Adrenal gland (tissue), 9 donors: ENCODE measurements at regions not wholly inside any gene's neighbourhood (a gene's known extent, or its start where the extent isn't known, plus 50 kb on each side); places are given as distances from the start of the nearest gene placed in this dataset.
"Not testable (repeated sequence)": the region's sequence is repeated elsewhere in the genome, so short reads cannot be mapped to it uniquely, and the experiment has no call there.

Source experiments
- DNase-seq, 7 donors: peaks; one replicate each; pipeline ENCODE4 v3.0.0-alpha.2; 2019 to 2020
- H3K27ac ChIP-seq, 5 donors: fragments of 200-600 bp; sonication (generic) in 4 of 5; 1 replicate in 3 of 5; 2 replicates in 2 of 5; pipeline versions ENCODE4 v1.5.1 to v1.8.0; 2016 to 2020; ENCODE audit warnings: mild to moderate bottlenecking in 1 of 5
- H3K27me3 ChIP-seq: fragments of 200-600 bp; 2 replicates; pipeline ENCODE4 v1.8.0; 2021
- H3K36me3 ChIP-seq, 2 donors: fragments of 200-600 bp; replicated peaks in 1 of 2; 1 replicate in 1 of 2; 2 replicates in 1 of 2; pipeline versions ENCODE4 v1.5.1 to v1.8.0; 2018 to 2022
- H3K4me1 ChIP-seq, 2 donors: fragments of 200-600 bp; replicated peaks in 1 of 2; 1 replicate in 1 of 2; 2 replicates in 1 of 2; pipeline versions ENCODE4 v1.5.1 to v1.8.0; 2018 to 2021
- H3K4me3 ChIP-seq, 4 donors: fragments of 200-600 bp; sonication (generic) in 3 of 4; one replicate each; pipeline ENCODE4 v1.5.1; 2016 to 2018
- H3K9me3 ChIP-seq, 3 donors: fragments of 200-600 bp; sonication (generic) in 1 of 3; replicated peaks in 1 of 3; 1 replicate in 2 of 3; 2 replicates in 1 of 3; pipeline versions ENCODE4 v1.5.1 to v1.8.0; 2016 to 2021
- CTCF ChIP-seq, 6 experiments: fragments of 450-650 bp in 4 of 6; fragments of 200-600 bp in 2 of 6; sonication (generic) in 1 of 6; IDR thresholded peaks; 1 replicate in 5 of 6; 2 replicates in 1 of 6; pipeline versions ENCODE4 v1.5.1 to v1.8.0; 2016 to 2021; ENCODE audit warnings: antibody characterized with exemption in 6 of 6, mild to moderate bottlenecking in 2 of 6, moderate library complexity in 1 of 6
- POLR2A ChIP-seq, 2 donors: fragments of 450-650 bp; IDR thresholded peaks; one replicate each; pipeline ENCODE4 v1.6.1; 2017; ENCODE audit warnings: antibody characterized with exemption in 2 of 2, mild to moderate bottlenecking in 2 of 2, moderate library complexity in 1 of 2
- WGBS, 4 donors: extraction: QIAGEN DNeasy Blood & Tissue Kit in 2 of 4; methylation state at CpG; one replicate each; pipeline versions ENCODE4 v1.1.5 to v1.1.7; 2013 to 2017; 5-methylcytosine and 5-hydroxymethylcytosine counted together
- intact Hi-C, 2 donors: fragments of 100-400 bp; cut with DNase I; formaldehyde crosslinking; loops; one replicate each; pipeline versions ENCODE4 v1.14.1 to v1.15.0; 2022 to 2023
- donor health status: healthy with polysubstance abuse.
- donor health status: Bipolar disorder and iron deficiency.
- donor health status: DM: yes; HTN: yes; CAD: no.
- donor health status: DM: no; HTN: no; CAD: no.
- donor health status: DM: no; HTN: no; CAD: no.

- no peaks in the 10 kb centered on the region for H3K9me3 ChIP-seq
- intact Hi-C loops: no loop called here
- H3K27ac ChIP-seq: no peak overlapping the region
- H3K4me3 ChIP-seq: no peak overlapping the region
- 54 to 70% (median 63%) methylated on average over 3 of the region's 3 CpGs for WGBS, 4 donors
- no peaks in the 10 kb centered on the region for H3K4me1 ChIP-seq
- no peak for DNase-seq
- H3K36me3 ChIP-seq: no peaks in the 10 kb centered on the region
- H3K27me3 ChIP-seq: no peaks in the 10 kb centered on the region
- TF ChIP-seq POLR2A (IDR thresholded peaks at IDR 0.05) (no peak), CTCF (IDR thresholded peaks at IDR 0.05) (no peak)
Observed at GRCh38 chr3:150128126-150128525, 157.4 kb upstream of the PFN2 start.

- intact Hi-C loops: no loop called here
- no peak overlapping the region for H3K4me3 ChIP-seq
- H3K36me3 ChIP-seq: no peaks in the 10 kb centered on the region
- no peak overlapping the region for H3K27ac ChIP-seq
- no peak for TF ChIP-seq POLR2A (IDR thresholded peaks at IDR 0.05)
- no peak for TF ChIP-seq CTCF (IDR thresholded peaks at IDR 0.05)
- no peaks in the 10 kb centered on the region for H3K9me3 ChIP-seq
- no peaks in the 10 kb centered on the region for H3K4me1 ChIP-seq
- H3K27me3 ChIP-seq: no peaks in the 10 kb centered on the region
- DNase-seq: no peak
- 72 to 84% (median 77%) methylated on average over 7 of the region's 7 CpGs for WGBS, 4 donors
Observed at GRCh38 chr3:150127011-150127490, 156.4 kb upstream of the PFN2 start.

- no peaks in the 10 kb centered on the region for H3K9me3 ChIP-seq
- H3K27ac ChIP-seq: no peak overlapping the region
- H3K27me3 ChIP-seq: no peaks in the 10 kb centered on the region
- intact Hi-C loops: no loop called here
- TF ChIP-seq POLR2A (IDR thresholded peaks at IDR 0.05): no peak
- TF ChIP-seq CTCF (IDR thresholded peaks at IDR 0.05): no peak
- H3K4me3 ChIP-seq: no peak overlapping the region
- WGBS, 4 donors: 83 to 92% (median 88%) methylated on average over 2 of the region's 2 CpGs
- no peaks in the 10 kb centered on the region for H3K4me1 ChIP-seq
- no peaks in the 10 kb centered on the region for H3K36me3 ChIP-seq
- DNase-seq: no peak
Observed at GRCh38 chr3:150124142-150124541, 153.4 kb upstream of the PFN2 start.

GRCh38 chr3:150123249-150123648 lies 152.6 kb upstream of the PFN2 start:
- intact Hi-C loops, H3K27ac ChIP-seq, H3K9me3 ChIP-seq, H3K4me1 ChIP-seq, DNase-seq, H3K36me3 ChIP-seq, H3K27me3 ChIP-seq, H3K4me3 ChIP-seq: not testable (repeated sequence)
- WGBS, 4 donors: 65 to 76% (median 72%) methylated on average over 2 of the region's 2 CpGs

- H3K4me3 ChIP-seq: no peak overlapping the region
- intact Hi-C loops: no loop called here
- no peaks in the 10 kb centered on the region for H3K27me3 ChIP-seq
- no peaks in the 10 kb centered on the region for H3K9me3 ChIP-seq
- H3K27ac ChIP-seq: no peak overlapping the region
- no peaks in the 10 kb centered on the region for H3K4me1 ChIP-seq
- TF ChIP-seq CTCF (IDR thresholded peaks at IDR 0.05): no peak
- no peak for DNase-seq
- WGBS, 4 donors: 75 to 94% (median 90%) methylated on average over 1 of the region's 1 CpG
- H3K36me3 ChIP-seq: no peaks in the 10 kb centered on the region
Observed at GRCh38 chr3:150118219-150118618, 147.5 kb upstream of the PFN2 start.
